BJ (cell line): ENCODE measurements at regions not wholly inside any gene's neighbourhood (a gene's known extent, or its start where the extent isn't known, plus 50 kb on each side); places are given as distances from the start of the nearest gene placed in this dataset.

Source experiments
- CTCF ChIA-PET: fragments of 350-600 bp; formaldehyde crosslinking; extraction: SDS; loops from one replicate; lab custom pipeline; 2021; ENCODE audit warnings: antibody characterized with exemption, inconsistent platforms; lab: Yijun Ruan, JAX
- POLR2A ChIA-PET: fragments of 300-600 bp; sonication (Branson Sonifier 250); formaldehyde crosslinking; extraction: SDS; loops from one replicate; lab custom pipeline; 2021; ENCODE audit warnings: antibody characterized with exemption; lab: Charles Lee
- DNase-seq: peaks from one replicate; pipeline ENCODE4 v3.0.0-alpha.2; 2011; ENCODE audit warnings: low read depth
- H3K27me3 ChIP-seq: 2 replicates; pipeline ENCODE4 v1.6.0; 2011; ENCODE audit warnings: low read length; ENCODE audit not compliant: control insufficient read depth, insufficient read depth
- H3K36me3 ChIP-seq: 2 replicates; pipeline ENCODE4 v1.5.1; 2011; ENCODE audit warnings: low read length; ENCODE audit not compliant: control insufficient read depth, insufficient read depth
- H3K4me3 ChIP-seq: 2 replicates; pipeline ENCODE4 v1.5.1; 2011; ENCODE audit warnings: low read depth, mild to moderate bottlenecking, control low read depth, low read length
- CTCF ChIP-seq: IDR thresholded peaks from 2 replicates; pipeline ENCODE4 v1.5.1; 2011; ENCODE audit warnings: low read depth, mild to moderate bottlenecking, control low read depth, inconsistent platforms, low read length, moderate library complexity; ENCODE audit not compliant: insufficient read depth

GRCh38 chr2:122367646-122368010 lies 612.2 kb downstream of the TSN start:
- ChIA-PET CTCF (no interaction called here), POLR2A (no interaction called here)
- Histone ChIP-seq H3K36me3 (no peaks in the 10 kb centered on the region), H3K4me3 (no peak overlapping the region), H3K27me3 (no peaks in the 10 kb centered on the region)
- TF ChIP-seq CTCF: no peak
- DNase-seq: no peak

- Histone ChIP-seq H3K36me3 (no peaks in the 10 kb centered on the region), H3K4me3 (no peak overlapping the region), H3K27me3 (no peaks in the 10 kb centered on the region)
- DNase-seq: no peak
- ChIA-PET CTCF (no interaction called here), POLR2A (no interaction called here)
- TF ChIP-seq CTCF: no peak
Measured at GRCh38 chr2:122368576-122369243, 613.3 kb downstream of the TSN start.

GRCh38 chr2:122378521-122378920 lies 623.1 kb downstream of the TSN start:
- no peaks in the 10 kb centered on the region for H3K36me3 ChIP-seq
- ChIA-PET CTCF (no interaction called here), POLR2A (no interaction called here)
- no peak overlapping the region for H3K4me3 ChIP-seq
- no peak for DNase-seq
- H3K27me3 ChIP-seq: no peaks in the 10 kb centered on the region
- TF ChIP-seq CTCF: no peak

- DNase-seq: no peak
- no peak overlapping the region for H3K4me3 ChIP-seq
- H3K36me3 ChIP-seq: no peaks in the 10 kb centered on the region
- H3K27me3 ChIP-seq: no peaks in the 10 kb centered on the region
- ChIA-PET POLR2A (no interaction called here), CTCF (no interaction called here)
- no peak for TF ChIP-seq CTCF
Measured at GRCh38 chr2:122384768-122385333, 629.4 kb downstream of the TSN start.

- POLR2A ChIA-PET: no interaction called here
- no peak overlapping the region for H3K4me3 ChIP-seq
- DNase-seq: no peak
- TF ChIP-seq CTCF: no peak
- H3K27me3 ChIP-seq: no peaks in the 10 kb centered on the region
- CTCF ChIA-PET: no interaction called here
- H3K36me3 ChIP-seq: no peaks in the 10 kb centered on the region
Measured at GRCh38 chr2:122388208-122388607, 632.8 kb downstream of the TSN start.
